HCT116 (cell line): ENCODE measurements at regions not wholly inside any gene's neighbourhood (a gene's known extent, or its start where the extent isn't known, plus 50 kb on each side); places are given as distances from the start of the nearest gene placed in this dataset.

ENCODE experiments used
- CEBPB ChIP-seq: IDR thresholded peaks from 2 replicates; pipeline ENCODE4 v1.6.1; 2012; ENCODE audit warnings: low read depth
- EZH2 ChIP-seq: fragments of 200-600 bp; sonication (generic); IDR thresholded peaks from 2 replicates; pipeline ENCODE4 v1.6.1; 2017; ENCODE audit warnings: antibody characterized with exemption, mixed run types
- POLR2A ChIP-seq: IDR thresholded peaks from 2 replicates; pipeline ENCODE4 v1.7.0; 2011; ENCODE audit warnings: borderline replicate concordance; ENCODE audit not compliant: insufficient read depth, insufficient read length; ENCODE audit errors: extremely low read depth
- ZNF274 ChIP-seq: fragments of 200-500 bp; sonication (Bioruptor generic); IDR thresholded peaks from 2 replicates; pipeline ENCODE4 v1.6.1; 2014; ENCODE audit warnings: mild to moderate bottlenecking, low read depth, low read length, inconsistent platforms

- no peak for TF ChIP-seq ZNF274
- no peak for TF ChIP-seq EZH2
- TF ChIP-seq CEBPB: no peak
- no peak for TF ChIP-seq POLR2A
Observed at GRCh38 chr5:159576902-159577301, 246.6 kb upstream of the IL12B start.
